Immature natural killer cell (primary cell): ENCODE measurements at regions not wholly inside any gene's neighbourhood (a gene's known extent, or its start where the extent isn't known, plus 50 kb on each side); places are given as distances from the start of the nearest gene placed in this dataset.
"Not testable (repeated sequence)": the region's sequence is repeated elsewhere in the genome, so short reads cannot be mapped to it uniquely, and the experiment has no call there.

Experiments
- DNase-seq, 3 donors: peaks; one replicate each; pipeline ENCODE4 v3.0.0; 2022; ENCODE audit warnings: mixed read lengths in 1 of 3
- H3K27ac Mint-ChIP-seq, 6 donors: one replicate each; pipeline ENCODE4 v1.8.0; 2020; ENCODE audit warnings: mixed read lengths in 6 of 6, mild to moderate bottlenecking in 5 of 6, inconsistent platforms in 4 of 6, moderate library complexity in 3 of 6
- H3K27me3 Mint-ChIP-seq, 3 donors: one replicate each; pipeline ENCODE4 v1.8.0; 2020 to 2021; ENCODE audit warnings: low read depth in 3 of 3, mild to moderate bottlenecking in 3 of 3, mixed read lengths in 3 of 3, moderate library complexity in 3 of 3, inconsistent platforms in 1 of 3
- H3K36me3 Mint-ChIP-seq, 3 donors: one replicate each; pipeline ENCODE4 v1.8.0; 2020; ENCODE audit warnings: mixed read lengths in 3 of 3, inconsistent platforms in 2 of 3, mild to moderate bottlenecking in 2 of 3
- H3K4me1 Mint-ChIP-seq, 2 donors: one replicate each; pipeline ENCODE4 v1.8.0; 2020; ENCODE audit warnings: inconsistent platforms in 2 of 2, mild to moderate bottlenecking in 2 of 2, mixed read lengths in 2 of 2, moderate library complexity in 1 of 2
- H3K4me3 Mint-ChIP-seq, 5 donors: one replicate each; pipeline ENCODE4 v1.8.0; 2020; ENCODE audit warnings: mild to moderate bottlenecking in 5 of 5, mixed read lengths in 5 of 5, inconsistent platforms in 3 of 5, moderate library complexity in 3 of 5
- H3K9me3 Mint-ChIP-seq, 6 donors: one replicate each; pipeline ENCODE4 v1.8.0; 2020; ENCODE audit warnings: mild to moderate bottlenecking in 6 of 6, mixed read lengths in 6 of 6, inconsistent platforms in 4 of 6, moderate library complexity in 3 of 6

GRCh38 chr12:42741771-42742510 lies 152.4 kb upstream of the PRICKLE1 start:
- no peaks in the 10 kb centered on the region for H3K4me1 Mint-ChIP-seq
- no peak overlapping the region for H3K27ac Mint-ChIP-seq
- DNase-seq, result no peak
- no peaks in the 10 kb centered on the region for H3K36me3 Mint-ChIP-seq
- H3K27me3 Mint-ChIP-seq, result peaks cover 0 to 2% (median 0%) of the 10 kb centered on the region in 3 donors
- H3K9me3 Mint-ChIP-seq, result peaks cover 0 to 27% (median 5%) of the 10 kb centered on the region in 6 donors
- no peak overlapping the region for H3K4me3 Mint-ChIP-seq

GRCh38 chr12:42741091-42741490 lies 151.5 kb upstream of the PRICKLE1 start:
- Mint-ChIP-seq H3K27ac (no peak overlapping the region), H3K27me3 (peaks cover 0 to 2% (median 0%) of the 10 kb centered on the region in 3 donors), H3K4me3 (no peak overlapping the region), H3K9me3 (peaks cover 0 to 20% (median 2%) of the 10 kb centered on the region in 6 donors), H3K36me3 (no peaks in the 10 kb centered on the region), H3K4me1 (no peaks in the 10 kb centered on the region)
- DNase-seq, result no peak

DNA sequence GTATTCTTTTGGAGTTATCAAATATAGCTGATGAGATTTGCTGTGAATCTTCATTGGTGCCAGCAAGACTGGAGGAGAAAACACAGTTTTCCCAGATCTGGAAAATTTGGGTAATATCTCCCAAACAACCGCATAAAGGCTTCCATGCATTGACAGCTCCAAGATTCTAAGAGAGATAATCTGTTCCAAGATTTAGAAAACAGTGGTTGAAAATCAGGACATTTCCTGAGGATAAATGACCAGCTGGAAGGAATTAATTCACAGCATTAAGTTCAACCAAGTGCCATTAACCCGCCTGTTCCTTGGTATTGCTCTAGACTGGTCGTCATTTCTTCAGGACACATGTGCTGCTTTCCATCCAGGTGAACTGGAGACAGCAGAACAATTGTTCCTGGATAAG lies 147.9 kb upstream of the PRICKLE1 start:
- no peak overlapping the region for H3K27ac Mint-ChIP-seq
- H3K4me3 Mint-ChIP-seq, result no peak overlapping the region
- no peaks in the 10 kb centered on the region for H3K4me1 Mint-ChIP-seq
- H3K36me3 Mint-ChIP-seq, result no peaks in the 10 kb centered on the region
- DNase-seq, result no peak
- peaks cover 0 to 2% (median 0%) of the 10 kb centered on the region in 3 donors for H3K27me3 Mint-ChIP-seq
- H3K9me3 Mint-ChIP-seq, result peaks cover 0 to 10% (median 3%) of the 10 kb centered on the region in 6 donors

GRCh38 chr12:42735861-42736361 lies 146.4 kb upstream of the PRICKLE1 start:
- no peak overlapping the region for H3K4me3 Mint-ChIP-seq

GRCh38 chr12:42733911-42734310 lies 144.4 kb upstream of the PRICKLE1 start:
- Mint-ChIP-seq H3K4me1 (no peaks in the 10 kb centered on the region), H3K27ac (no peak overlapping the region), H3K36me3 (no peaks in the 10 kb centered on the region), H3K27me3 (no peaks in the 10 kb centered on the region), H3K9me3 (peaks cover 0 to 10% (median 6%) of the 10 kb centered on the region in 6 donors), H3K4me3 (no peak overlapping the region)
- no peak for DNase-seq

More at GRCh38 chr12:42735861-42736361, 146.4 kb upstream of the PRICKLE1 start:
- Mint-ChIP-seq H3K27ac (no peak overlapping the region), H3K9me3 (peaks cover 0 to 10% (median 3%) of the 10 kb centered on the region in 6 donors), H3K4me1 (no peaks in the 10 kb centered on the region), H3K27me3 (peaks cover 0 to 2% (median 0%) of the 10 kb centered on the region in 3 donors), H3K36me3 (no peaks in the 10 kb centered on the region)
- no peak for DNase-seq

DNA sequence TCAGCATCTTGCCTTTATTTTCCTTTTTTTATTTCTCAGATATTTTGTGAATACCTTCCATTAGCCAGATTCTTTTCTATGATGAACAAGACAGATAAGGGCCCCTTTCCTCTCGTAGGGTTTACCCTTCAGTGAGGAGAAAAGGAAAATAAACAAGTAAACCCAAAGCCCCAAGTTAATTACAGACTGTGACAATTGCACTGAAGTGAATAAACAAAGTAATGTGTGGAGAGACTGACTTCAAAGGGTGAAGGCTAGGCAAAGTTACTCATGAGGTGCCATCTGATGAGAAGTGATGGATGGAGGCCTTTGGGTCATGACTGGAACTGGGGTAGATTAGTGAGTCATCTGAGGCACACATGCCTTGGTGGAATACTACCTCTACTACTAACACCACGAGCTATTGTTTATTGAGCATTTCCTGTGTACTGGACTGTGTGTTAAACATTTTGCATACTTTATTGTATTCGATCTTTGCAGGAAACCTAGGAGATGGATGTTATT lies 143.4 kb upstream of the PRICKLE1 start:
- no peaks in the 10 kb centered on the region for H3K4me1 Mint-ChIP-seq
- no peak overlapping the region for H3K4me3 Mint-ChIP-seq
- H3K27me3 Mint-ChIP-seq, result no peaks in the 10 kb centered on the region
- H3K36me3 Mint-ChIP-seq, result no peaks in the 10 kb centered on the region
- peaks cover 0 to 8% (median 6%) of the 10 kb centered on the region in 6 donors for H3K9me3 Mint-ChIP-seq
- no peak for DNase-seq
- no peak overlapping the region for H3K27ac Mint-ChIP-seq

DNA sequence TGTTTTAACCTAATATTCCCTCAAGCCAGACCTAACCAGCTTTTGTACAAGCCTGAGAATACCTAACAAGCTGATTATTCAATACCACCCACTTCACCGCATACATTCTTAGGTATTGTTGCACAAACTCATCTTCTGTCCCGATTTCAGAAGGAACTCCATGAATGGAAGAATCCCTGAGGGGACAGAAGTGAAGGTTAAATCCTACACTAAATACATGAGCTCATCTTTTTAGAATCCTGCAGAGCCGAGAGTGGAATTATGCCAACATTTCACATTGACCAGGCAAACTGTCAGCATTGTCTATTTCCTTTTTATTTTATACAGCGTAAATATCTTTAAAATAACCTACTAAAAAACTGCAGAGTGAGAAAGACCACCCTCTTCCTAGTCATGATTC lies 140.7 kb upstream of the PRICKLE1 start:
- Mint-ChIP-seq H3K27me3 (no peaks in the 10 kb centered on the region), H3K4me3 (no peak overlapping the region), H3K4me1 (no peaks in the 10 kb centered on the region), H3K27ac (no peak overlapping the region), H3K9me3 (peaks cover 0 to 16% (median 5%) of the 10 kb centered on the region in 6 donors), H3K36me3 (no peaks in the 10 kb centered on the region)
- DNase-seq, result no peak

GRCh38 chr12:42729535-42729900 lies 140.0 kb upstream of the PRICKLE1 start:
- no peaks in the 10 kb centered on the region for H3K4me1 Mint-ChIP-seq
- H3K4me3 Mint-ChIP-seq, result no peak overlapping the region
- no peak for DNase-seq
- H3K36me3 Mint-ChIP-seq, result no peaks in the 10 kb centered on the region
- H3K27ac Mint-ChIP-seq, result no peak overlapping the region
- peaks cover 0 to 16% (median 5%) of the 10 kb centered on the region in 6 donors for H3K9me3 Mint-ChIP-seq
- no peaks in the 10 kb centered on the region for H3K27me3 Mint-ChIP-seq

GRCh38 chr12:42728770-42729534 lies 139.4 kb upstream of the PRICKLE1 start:
- H3K36me3 Mint-ChIP-seq, result no peaks in the 10 kb centered on the region
- H3K4me3 Mint-ChIP-seq, result no peak overlapping the region
- no peak for DNase-seq
- peaks cover 0 to 20% (median 6%) of the 10 kb centered on the region in 6 donors for H3K9me3 Mint-ChIP-seq
- no peaks in the 10 kb centered on the region for H3K4me1 Mint-ChIP-seq
- peaks cover 0 to 2% (median 0%) of the 10 kb centered on the region in 3 donors for H3K27me3 Mint-ChIP-seq
- H3K27ac Mint-ChIP-seq, result no peak overlapping the region

- Mint-ChIP-seq H3K4me3 (no peak overlapping the region), H3K27me3 (peaks cover 0 to 2% (median 0%) of the 10 kb centered on the region in 3 donors), H3K4me1 (no peaks in the 10 kb centered on the region), H3K27ac (no peak overlapping the region), H3K9me3 (peaks cover 0 to 20% (median 6%) of the 10 kb centered on the region in 6 donors), H3K36me3 (no peaks in the 10 kb centered on the region)
- no peak for DNase-seq
Measured at GRCh38 chr12:42728287-42728686, 138.7 kb upstream of the PRICKLE1 start.

DNA sequence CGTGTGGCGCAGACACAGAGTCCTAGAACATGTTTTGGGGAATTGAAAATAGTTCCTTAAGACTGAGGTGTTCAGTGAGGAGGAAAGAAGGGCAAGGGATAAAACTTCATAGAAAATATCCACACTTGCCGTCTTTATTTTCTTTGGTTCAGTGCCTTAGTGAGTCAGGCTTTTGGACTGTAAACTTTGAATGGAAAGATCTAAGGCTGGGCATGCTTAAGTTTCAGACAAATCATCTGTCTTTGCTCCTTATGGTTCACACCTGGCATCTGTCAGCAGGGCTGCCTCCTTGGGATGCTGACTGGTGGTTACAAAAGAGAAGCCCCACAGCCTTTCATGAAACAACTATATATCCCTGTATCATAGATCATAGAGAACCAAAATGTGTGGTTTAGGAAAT lies 136.3 kb upstream of the PRICKLE1 start:
- no peak for DNase-seq
- H3K27ac Mint-ChIP-seq, result no peak overlapping the region
- peaks cover 0 to 20% (median 6%) of the 10 kb centered on the region in 6 donors for H3K9me3 Mint-ChIP-seq
- H3K4me3 Mint-ChIP-seq, result no peak overlapping the region
- no peaks in the 10 kb centered on the region for H3K4me1 Mint-ChIP-seq
- H3K27me3 Mint-ChIP-seq, result peaks cover 0 to 2% (median 0%) of the 10 kb centered on the region in 3 donors
- H3K36me3 Mint-ChIP-seq, result no peaks in the 10 kb centered on the region

GRCh38 chr12:42716491-42716891 lies 126.9 kb upstream of the PRICKLE1 start:
- no peak for DNase-seq
- Mint-ChIP-seq H3K27me3 (peaks cover 0 to 2% (median 1%) of the 10 kb centered on the region in 3 donors), H3K36me3 (no peaks in the 10 kb centered on the region), H3K4me1 (no peaks in the 10 kb centered on the region), H3K4me3 (no peak overlapping the region), H3K9me3 (peaks cover 3 to 25% (median 9%) of the 10 kb centered on the region in 6 donors), H3K27ac (no peak overlapping the region)

DNA sequence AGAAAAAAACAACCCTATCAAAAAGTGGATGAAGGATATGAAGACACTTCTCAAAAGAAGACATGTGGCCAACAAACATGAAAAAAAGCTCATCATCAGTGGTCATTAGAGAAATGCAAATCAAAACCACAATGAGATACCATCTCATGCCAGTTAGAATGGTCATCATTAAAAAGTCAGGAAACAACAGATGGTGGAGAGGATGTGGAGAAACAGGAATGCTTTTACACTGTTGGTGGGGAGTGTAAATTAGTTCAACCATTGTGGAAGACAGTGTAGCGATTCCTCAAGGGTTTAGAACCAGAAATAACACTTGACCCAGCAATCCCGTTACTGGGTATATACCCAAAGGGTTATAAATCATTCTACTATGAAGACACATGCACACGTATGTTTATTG lies 124.0 kb upstream of the PRICKLE1 start:
- DNase-seq, H3K36me3 Mint-ChIP-seq, H3K4me3 Mint-ChIP-seq, H3K27ac Mint-ChIP-seq, H3K4me1 Mint-ChIP-seq, H3K27me3 Mint-ChIP-seq: not testable (repeated sequence)
- H3K9me3 Mint-ChIP-seq, result peaks cover 4 to 28% (median 12%) of the 10 kb centered on the region in 6 donors

DNA sequence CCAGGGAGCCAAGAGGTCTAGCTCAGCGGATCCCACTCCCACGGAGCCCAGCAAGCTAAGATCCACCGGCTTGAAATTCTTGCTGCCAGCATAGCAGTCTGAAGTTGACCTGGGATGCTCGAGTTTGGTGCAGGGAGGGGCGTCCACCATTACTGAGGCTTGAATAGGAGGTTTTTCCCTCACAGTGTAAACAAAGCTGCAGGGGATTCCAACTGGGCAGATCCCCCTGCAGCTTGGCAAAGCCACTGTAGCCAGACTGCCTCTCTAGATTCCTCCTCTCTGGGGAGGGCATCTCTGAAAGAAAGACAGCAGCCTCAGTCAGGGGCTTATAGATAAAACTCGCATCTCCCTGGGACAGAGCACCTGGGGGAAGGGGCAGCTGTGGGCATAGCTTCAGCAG lies 118.8 kb upstream of the PRICKLE1 start:
- not testable (repeated sequence) for H3K4me1 Mint-ChIP-seq

More for the DNA sequence above, 118.8 kb upstream of the PRICKLE1 start:
- H3K36me3 Mint-ChIP-seq, H3K4me3 Mint-ChIP-seq, DNase-seq, H3K27ac Mint-ChIP-seq, H3K27me3 Mint-ChIP-seq: not testable (repeated sequence)
- H3K9me3 Mint-ChIP-seq, result peaks cover 0 to 26% (median 8%) of the 10 kb centered on the region in 6 donors
